GM13976 (cell line): ENCODE measurements at regions not wholly inside any gene's neighbourhood (a gene's known extent, or its start where the extent isn't known, plus 50 kb on each side); places are given as distances from the start of the nearest gene placed in this dataset.

Experiments
- DNase-seq: peaks from one replicate; pipeline ENCODE4 v3.0.0; 2012; ENCODE audit warnings: low spot score
- in situ Hi-C: fragments of 300-500 bp; cut with MboI; formaldehyde crosslinking; loops from one replicate; pipeline ENCODE4 v1.12.0; 2022; ENCODE audit warnings: low sequenced_read_pairs, mixed read lengths, inconsistent platforms; ENCODE audit not compliant: unreplicated experiment
- TF ChIP-seq, protein P1 (sequence below): IDR thresholded peaks from 2 replicates; pipeline ENCODE4 v1.5.1; 2012; ENCODE audit warnings: borderline replicate concordance, mild to moderate bottlenecking; ENCODE audit not compliant: insufficient read depth; ENCODE audit errors: extremely low read depth, missing control alignments, control extremely low read depth

- no peak for DNase-seq
- TF ChIP-seq, protein P1, sequence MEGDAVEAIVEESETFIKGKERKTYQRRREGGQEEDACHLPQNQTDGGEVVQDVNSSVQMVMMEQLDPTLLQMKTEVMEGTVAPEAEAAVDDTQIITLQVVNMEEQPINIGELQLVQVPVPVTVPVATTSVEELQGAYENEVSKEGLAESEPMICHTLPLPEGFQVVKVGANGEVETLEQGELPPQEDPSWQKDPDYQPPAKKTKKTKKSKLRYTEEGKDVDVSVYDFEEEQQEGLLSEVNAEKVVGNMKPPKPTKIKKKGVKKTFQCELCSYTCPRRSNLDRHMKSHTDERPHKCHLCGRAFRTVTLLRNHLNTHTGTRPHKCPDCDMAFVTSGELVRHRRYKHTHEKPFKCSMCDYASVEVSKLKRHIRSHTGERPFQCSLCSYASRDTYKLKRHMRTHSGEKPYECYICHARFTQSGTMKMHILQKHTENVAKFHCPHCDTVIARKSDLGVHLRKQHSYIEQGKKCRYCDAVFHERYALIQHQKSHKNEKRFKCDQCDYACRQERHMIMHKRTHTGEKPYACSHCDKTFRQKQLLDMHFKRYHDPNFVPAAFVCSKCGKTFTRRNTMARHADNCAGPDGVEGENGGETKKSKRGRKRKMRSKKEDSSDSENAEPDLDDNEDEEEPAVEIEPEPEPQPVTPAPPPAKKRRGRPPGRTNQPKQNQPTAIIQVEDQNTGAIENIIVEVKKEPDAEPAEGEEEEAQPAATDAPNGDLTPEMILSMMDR, result no peak
- in situ Hi-C loops, result no loop called here
These were observed 55.7 kb upstream of the RNPC3 start for GRCh38 chr1:103469801-103470200.

- TF ChIP-seq, protein P1, result no peak
- DNase-seq, result no peak
- in situ Hi-C loops, result no loop called here
These were observed 58.4 kb upstream of the RNPC3 start for GRCh38 chr1:103467100-103467499.

GRCh38 chr1:103461161-103462105 lies 64.1 kb upstream of the RNPC3 start:
- peak; percentile 24 for DNase-seq
- in situ Hi-C loops, result no loop called here
- TF ChIP-seq, protein P1, result peak; percentile 35

DNA sequence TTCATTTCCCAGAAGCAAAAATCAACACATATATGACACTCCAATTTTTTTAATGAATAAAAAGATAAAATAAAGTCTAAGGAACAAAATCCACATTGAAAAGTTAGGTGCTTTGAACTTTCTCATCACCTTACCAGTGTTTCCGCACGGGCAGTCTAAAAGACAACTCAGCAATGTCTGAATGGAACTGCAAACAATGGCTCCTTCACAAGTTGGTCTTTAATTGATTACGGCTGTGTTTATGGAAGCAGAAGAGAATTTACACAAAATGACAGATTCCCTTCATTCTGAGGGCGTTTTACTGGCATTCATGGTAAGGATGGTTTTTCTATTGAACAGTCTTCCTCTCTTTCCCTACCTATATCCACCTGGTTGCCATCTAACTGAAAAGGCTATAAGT lies 65.0 kb upstream of the RNPC3 start:
- no peak for DNase-seq
- TF ChIP-seq, protein P1, result no peak
- in situ Hi-C loops, result no loop called here

DNA sequence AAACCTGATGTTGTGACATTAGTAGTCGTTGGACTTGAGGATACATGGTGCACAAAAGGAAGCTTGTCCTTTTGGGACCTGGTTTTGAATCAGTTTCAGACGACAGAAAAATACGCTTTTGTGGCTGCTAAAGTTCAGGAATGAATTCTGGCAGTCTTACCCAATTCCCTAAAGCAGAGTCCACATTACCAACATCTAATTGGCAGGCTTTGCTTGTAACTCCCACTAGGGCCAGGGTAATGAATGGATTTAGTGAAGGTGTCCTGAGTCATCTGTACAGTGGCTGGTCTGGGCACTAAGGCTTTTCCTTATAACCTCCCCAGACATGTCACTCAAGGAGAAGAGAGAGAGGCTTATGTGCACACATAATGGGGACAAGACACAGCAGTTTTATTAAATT lies 66.2 kb upstream of the RNPC3 start:
- TF ChIP-seq, protein P1, result no peak
- DNase-seq, result no peak
- in situ Hi-C loops, result no loop called here

DNA sequence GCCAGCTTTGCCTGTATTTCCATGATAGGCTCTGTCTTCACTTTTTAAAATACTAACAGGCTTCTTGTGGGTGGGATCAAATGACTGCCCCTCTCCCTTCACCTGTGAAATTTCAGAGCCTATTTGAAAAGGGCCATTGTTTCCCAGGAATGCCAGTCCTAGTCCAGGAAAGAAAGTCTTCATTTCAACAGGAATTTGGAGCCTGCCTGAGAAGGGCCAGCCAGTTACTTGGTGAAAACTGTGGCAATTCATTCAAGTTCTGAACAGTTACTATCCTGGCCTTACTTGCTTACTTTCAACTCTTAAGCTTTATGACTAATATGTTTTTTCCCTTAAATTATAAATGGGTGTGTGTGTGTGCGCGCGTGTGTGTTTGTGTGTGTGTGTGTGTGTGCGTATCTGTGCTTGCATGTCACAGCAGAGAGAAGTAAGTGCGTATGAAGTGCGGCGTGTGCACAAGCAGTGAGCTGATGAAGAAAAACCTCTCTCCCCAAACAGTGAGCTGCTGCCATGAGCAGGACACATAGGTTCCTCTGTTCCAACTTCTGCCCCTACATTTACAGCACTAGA lies 67.5 kb upstream of the RNPC3 start:
- no peak for DNase-seq
- in situ Hi-C loops, result no loop called here
- TF ChIP-seq, protein P1, result no peak

DNA sequence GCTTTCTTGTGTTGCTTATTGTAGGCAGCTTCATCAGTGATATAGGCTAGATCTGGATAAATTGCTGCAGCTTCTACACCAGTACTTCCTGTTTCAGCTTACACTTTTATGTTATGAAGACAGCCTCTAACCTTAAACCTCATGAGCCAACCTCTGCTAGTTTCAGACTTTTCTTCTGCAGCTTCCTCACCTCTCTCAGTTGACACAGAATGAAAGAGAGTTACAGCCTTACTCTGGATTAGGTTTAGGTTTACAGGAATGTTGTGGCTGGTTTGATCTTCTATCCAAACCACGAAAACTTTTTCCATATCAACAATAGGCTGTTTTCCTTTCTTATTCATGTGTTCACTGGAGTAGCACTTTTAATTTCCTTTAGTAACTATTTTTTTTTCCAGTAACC lies 76.9 kb upstream of the RNPC3 start:
- no peak for DNase-seq
- TF ChIP-seq, protein P1, result no peak
- in situ Hi-C loops, result no loop called here
